ENCODE measurements at regions not wholly inside any gene's neighbourhood (a gene's known extent, or its start where the extent isn't known, plus 50 kb on each side); places are given as distances from the start of the nearest gene placed in this dataset.

DNA sequence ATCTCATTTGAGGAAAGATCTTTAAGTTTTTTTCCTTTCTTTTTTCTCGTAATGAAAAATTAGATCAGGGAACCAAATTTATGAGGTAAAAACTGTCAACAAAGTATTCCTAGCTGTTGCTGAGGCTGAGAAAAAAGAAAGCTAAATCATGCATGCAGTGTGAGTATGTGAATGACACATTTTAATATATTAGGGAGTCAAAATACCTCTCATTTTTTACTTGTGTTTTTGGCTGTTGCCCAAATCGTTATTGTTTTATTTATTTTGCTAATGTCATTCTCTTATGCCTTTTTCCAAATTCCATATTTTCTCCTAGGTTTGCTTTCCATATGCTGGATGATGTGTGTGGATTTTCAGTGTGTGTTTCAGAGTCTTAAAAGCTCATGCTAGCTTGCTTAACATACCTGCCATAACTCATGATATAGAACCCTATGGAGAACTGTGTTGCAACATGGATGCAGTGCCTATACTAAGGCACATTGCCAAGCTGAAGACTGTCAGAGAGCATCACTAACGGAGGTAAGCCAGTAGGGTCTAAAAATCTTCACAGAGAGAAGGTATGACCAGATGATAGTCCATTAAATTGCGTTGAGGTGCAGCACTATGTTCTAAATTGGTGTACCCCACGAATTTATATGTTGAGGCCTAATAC, 629.5 kb upstream of the KCNMB2 start:
- TF ChIP-seq, protein P1, sequence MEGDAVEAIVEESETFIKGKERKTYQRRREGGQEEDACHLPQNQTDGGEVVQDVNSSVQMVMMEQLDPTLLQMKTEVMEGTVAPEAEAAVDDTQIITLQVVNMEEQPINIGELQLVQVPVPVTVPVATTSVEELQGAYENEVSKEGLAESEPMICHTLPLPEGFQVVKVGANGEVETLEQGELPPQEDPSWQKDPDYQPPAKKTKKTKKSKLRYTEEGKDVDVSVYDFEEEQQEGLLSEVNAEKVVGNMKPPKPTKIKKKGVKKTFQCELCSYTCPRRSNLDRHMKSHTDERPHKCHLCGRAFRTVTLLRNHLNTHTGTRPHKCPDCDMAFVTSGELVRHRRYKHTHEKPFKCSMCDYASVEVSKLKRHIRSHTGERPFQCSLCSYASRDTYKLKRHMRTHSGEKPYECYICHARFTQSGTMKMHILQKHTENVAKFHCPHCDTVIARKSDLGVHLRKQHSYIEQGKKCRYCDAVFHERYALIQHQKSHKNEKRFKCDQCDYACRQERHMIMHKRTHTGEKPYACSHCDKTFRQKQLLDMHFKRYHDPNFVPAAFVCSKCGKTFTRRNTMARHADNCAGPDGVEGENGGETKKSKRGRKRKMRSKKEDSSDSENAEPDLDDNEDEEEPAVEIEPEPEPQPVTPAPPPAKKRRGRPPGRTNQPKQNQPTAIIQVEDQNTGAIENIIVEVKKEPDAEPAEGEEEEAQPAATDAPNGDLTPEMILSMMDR (IDR thresholded peaks at IDR 0.05; ENCODE audit: extremely low read depth in 1 of 2, insufficient read depth in 1 of 2, low read depth in 1 of 2, low read length in 2 of 2) = no peak
- no peak for TF ChIP-seq POLR2AphosphoS5 (IDR thresholded peaks at IDR 0.05; ENCODE audit: insufficient read depth, low read depth, low read length)
- TF ChIP-seq FOS (IDR thresholded peaks at IDR 0.05; ENCODE audit: borderline replicate concordance, insufficient read depth, low read length) = no peak
- TF ChIP-seq JUN (IDR thresholded peaks at IDR 0.05; ENCODE audit: borderline replicate concordance, insufficient read depth, insufficient read length, low read depth) = no peak
